DND-41 (cell line): ENCODE measurements at regions not wholly inside any gene's neighbourhood (a gene's known extent, or its start where the extent isn't known, plus 50 kb on each side); places are given as distances from the start of the nearest gene placed in this dataset.

Source experiments
- EZH2 ChIP-seq: IDR thresholded peaks from 3 replicates; pipeline ENCODE4 v1.6.1; 2012; ENCODE audit warnings: borderline replicate concordance, low read depth, mild to moderate bottlenecking, moderate library complexity, low read length, inconsistent platforms; ENCODE audit not compliant: severe bottlenecking
- TF ChIP-seq, protein P1 (sequence below): IDR thresholded peaks from 2 replicates; pipeline ENCODE4 v1.5.1; 2012; ENCODE audit warnings: borderline replicate concordance, low read length, moderate library complexity, mild to moderate bottlenecking; ENCODE audit not compliant: poor library complexity, severe bottlenecking; ENCODE audit errors: extremely low read depth

DNA sequence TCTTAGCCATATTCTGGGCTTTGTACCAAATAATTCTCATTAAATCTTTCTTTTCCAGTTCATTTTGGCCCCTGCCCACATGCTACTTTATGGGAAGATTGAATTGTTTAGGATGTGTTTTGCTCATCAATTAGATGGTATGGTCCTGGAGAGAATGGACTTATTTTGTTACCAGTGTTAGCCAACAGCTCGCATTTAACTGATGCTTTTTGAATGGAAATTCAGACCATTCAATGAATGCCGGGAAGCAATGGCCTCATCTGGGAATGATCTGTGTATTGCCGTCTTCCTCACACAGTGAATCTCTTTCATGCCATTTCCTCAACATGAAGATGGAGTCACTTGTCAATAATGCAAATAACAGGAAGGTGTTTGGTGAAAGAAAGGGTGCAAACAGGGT is 370.6 kb upstream of the PIK3R1 start:
- TF ChIP-seq, protein P1, sequence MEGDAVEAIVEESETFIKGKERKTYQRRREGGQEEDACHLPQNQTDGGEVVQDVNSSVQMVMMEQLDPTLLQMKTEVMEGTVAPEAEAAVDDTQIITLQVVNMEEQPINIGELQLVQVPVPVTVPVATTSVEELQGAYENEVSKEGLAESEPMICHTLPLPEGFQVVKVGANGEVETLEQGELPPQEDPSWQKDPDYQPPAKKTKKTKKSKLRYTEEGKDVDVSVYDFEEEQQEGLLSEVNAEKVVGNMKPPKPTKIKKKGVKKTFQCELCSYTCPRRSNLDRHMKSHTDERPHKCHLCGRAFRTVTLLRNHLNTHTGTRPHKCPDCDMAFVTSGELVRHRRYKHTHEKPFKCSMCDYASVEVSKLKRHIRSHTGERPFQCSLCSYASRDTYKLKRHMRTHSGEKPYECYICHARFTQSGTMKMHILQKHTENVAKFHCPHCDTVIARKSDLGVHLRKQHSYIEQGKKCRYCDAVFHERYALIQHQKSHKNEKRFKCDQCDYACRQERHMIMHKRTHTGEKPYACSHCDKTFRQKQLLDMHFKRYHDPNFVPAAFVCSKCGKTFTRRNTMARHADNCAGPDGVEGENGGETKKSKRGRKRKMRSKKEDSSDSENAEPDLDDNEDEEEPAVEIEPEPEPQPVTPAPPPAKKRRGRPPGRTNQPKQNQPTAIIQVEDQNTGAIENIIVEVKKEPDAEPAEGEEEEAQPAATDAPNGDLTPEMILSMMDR, result no peak
- no peak for TF ChIP-seq EZH2
